HepG2 (cell line): ENCODE measurements at regions not wholly inside any gene's neighbourhood (a gene's known extent, or its start where the extent isn't known, plus 50 kb on each side); places are given as distances from the start of the nearest gene placed in this dataset.

Experiments
- ATAC-seq: fragments of 200-7000 bp; cut with Tn5 transposase; 3 replicates; pipeline ENCODE4 v1.9.1; 2020; ENCODE audit warnings: mild to moderate bottlenecking, moderate library complexity
- BruUV-seq: library from RNA; stranded (reverse); fragments of 400-500 nt; replicated peaks from 2 replicates; lab custom pipeline; 2021; lab: Mats Ljungman, UMichigan
- CTCF ChIA-PET: fragments of 300-600 bp; formaldehyde crosslinking; extraction: SDS; loops from one replicate; lab custom pipeline; 2021; ENCODE audit warnings: low total read pairs, inconsistent platforms, low intra/inter-chr PET ratio; lab: Yijun Ruan, JAX
- POLR2A ChIA-PET: fragments of 350-600 bp; sonication (Branson Sonifier 250); formaldehyde crosslinking; loops from one replicate; lab custom pipeline; 2020; ENCODE audit warnings: antibody characterized with exemption, inconsistent platforms; lab: Yijun Ruan, JAX
- DNase-seq: peaks from one replicate; pipeline ENCODE4 v3.0.0-alpha.2; 2015; ENCODE audit warnings: low spot score
- FAIRE-seq: peaks from 3 replicates; lab custom pipeline; 2011; peaks lifted over from hg19 to GRCh38; lab: Jason Lieb, UNC
- H2AFZ ChIP-seq: one replicate; pipeline ENCODE4 v1.6.1; 2011; ENCODE audit warnings: low read length, inconsistent platforms
- H3K27ac ChIP-seq: fragments of 300-600 bp; 3 replicates; pipeline ENCODE4 v1.8.0; 2011; ENCODE audit warnings: mixed run types, mild to moderate bottlenecking, mixed read lengths, low read length, inconsistent platforms; ENCODE audit not compliant: insufficient read depth; ENCODE audit errors: extremely low read length
- H3K27me3 ChIP-seq, 2 experiments: fragments of 200-600 bp in 1 of 2; 2 replicates in 1 of 2; 3 replicates in 1 of 2; pipeline versions ENCODE4 v1.6.0 to v1.8.0; 2011; ENCODE audit warnings: low read length in 2 of 2, mild to moderate bottlenecking in 2 of 2, moderate library complexity in 2 of 2, inconsistent platforms in 1 of 2; ENCODE audit not compliant: insufficient read depth in 2 of 2, control insufficient read depth in 1 of 2
- H3K36me3 ChIP-seq, 2 experiments: fragments of 200-600 bp in 1 of 2; replicated peaks in 1 of 2; 2 replicates in 1 of 2; 3 replicates in 1 of 2; pipeline versions ENCODE4 v1.5.1 to v1.8.0; 2011; ENCODE audit warnings: low read length in 2 of 2, inconsistent platforms in 1 of 2; ENCODE audit not compliant: insufficient read depth in 2 of 2, control insufficient read depth in 1 of 2
- H3K4me1 ChIP-seq: 2 replicates; pipeline ENCODE4 v1.5.1; 2012; ENCODE audit warnings: low read length, inconsistent platforms; ENCODE audit not compliant: insufficient read depth
- H3K4me2 ChIP-seq: 2 replicates; pipeline ENCODE4 v1.6.0; 2011; ENCODE audit warnings: low read depth, low read length, inconsistent platforms
- H3K4me3 ChIP-seq, 3 experiments: fragments of 200-600 bp in 1 of 3; sonication (generic), shearing (Covaris generic) in 1 of 3; replicated peaks in 1 of 3; 2 replicates each; pipeline ENCODE4 v1.5.1; 2011 to 2016; ENCODE audit warnings: low read length in 3 of 3, inconsistent platforms in 2 of 3, low read depth in 2 of 3, mild to moderate bottlenecking in 2 of 3, control low read depth in 1 of 3, mixed read lengths in 1 of 3; ENCODE audit not compliant: insufficient read depth in 1 of 3
- H3K79me2 ChIP-seq: one replicate; pipeline ENCODE4 v1.6.1; 2011; ENCODE audit warnings: low read length, inconsistent platforms; ENCODE audit not compliant: insufficient read depth
- H3K9ac ChIP-seq: 2 replicates; pipeline ENCODE4 v1.6.0; 2011; ENCODE audit warnings: mild to moderate bottlenecking, low read depth, low read length, inconsistent platforms; ENCODE audit not compliant: insufficient read depth
- H3K9me3 ChIP-seq: 2 replicates; pipeline ENCODE4 v1.5.1; 2012; ENCODE audit warnings: mild to moderate bottlenecking, low read length
- H4K20me1 ChIP-seq: 2 replicates; pipeline ENCODE4 v1.6.0; 2011; ENCODE audit warnings: inconsistent platforms, mild to moderate bottlenecking, low read length, moderate library complexity; ENCODE audit not compliant: insufficient read depth
- AKAP8 ChIP-seq: sonication (generic); formaldehyde crosslinking; IDR thresholded peaks from 2 replicates; pipeline ENCODE4 v1.5.1; 2020; ENCODE audit warnings: mild to moderate bottlenecking, missing genetic modification reagents
- MYC ChIP-seq: sonication (generic); formaldehyde crosslinking; IDR thresholded peaks from 2 replicates; pipeline ENCODE4 v1.9.0; 2021; ENCODE audit warnings: missing genetic modification reagents, borderline replicate concordance
- NFYC ChIP-seq: IDR thresholded peaks from 2 replicates; pipeline ENCODE4 v1.6.1; 2016; ENCODE audit warnings: missing genetic modification reagents, missing compliant biosample characterization
- NR3C1 ChIP-seq: sonication (generic); formaldehyde crosslinking; IDR thresholded peaks from 2 replicates; pipeline ENCODE4 v1.4.0; 2020; ENCODE audit warnings: missing genetic modification reagents
- RORA ChIP-seq: sonication (generic); formaldehyde crosslinking; IDR thresholded peaks from 2 replicates; pipeline ENCODE4 v1.5.0; 2020; ENCODE audit warnings: mild to moderate bottlenecking, missing genetic modification reagents, moderate library complexity
- YEATS4 ChIP-seq: sonication (generic); formaldehyde crosslinking; IDR thresholded peaks from 2 replicates; pipeline ENCODE4 v1.4.0; 2020; ENCODE audit warnings: missing genetic modification reagents, borderline replicate concordance
- ZEB1 ChIP-seq: IDR thresholded peaks from 2 replicates; pipeline ENCODE4 v1.6.1; 2012; ENCODE audit warnings: mild to moderate bottlenecking, low read depth, inconsistent platforms; ENCODE audit not compliant: insufficient replicate concordance
- ZNF160 ChIP-seq: sonication (generic); formaldehyde crosslinking; IDR thresholded peaks from 2 replicates; pipeline ENCODE4 v1.8.0; 2022; ENCODE audit warnings: mild to moderate bottlenecking, inconsistent platforms, missing genetic modification reagents
- ZNF276 ChIP-seq: sonication (generic); formaldehyde crosslinking; IDR thresholded peaks from 2 replicates; pipeline ENCODE4 v1.4.0; 2020; ENCODE audit warnings: mild to moderate bottlenecking, low read depth, missing genetic modification reagents
- WGBS: methylation state at CpG from one replicate; pipeline ENCODE4 v1.1.6; 2017; ENCODE audit warnings: low lambda C conversion rate; 5-methylcytosine and 5-hydroxymethylcytosine counted together
- in situ Hi-C: cut with HindIII; loops from 2 replicates; pipeline ENCODE4 v1.10.0; 2017; ENCODE audit warnings: low pct_unique_long_range_greater_than_20kb; ENCODE audit not compliant: extremely low pct_ligation_motif_present
- intact Hi-C: fragments of 100-400 bp; cut with micrococcal nuclease; formaldehyde crosslinking; loops from one replicate; pipeline ENCODE4 v1.10.0; 2022; ENCODE audit not compliant: unreplicated experiment
- TF ChIP-seq, protein P1 (sequence below): sonication (generic); formaldehyde crosslinking; IDR thresholded peaks from 2 replicates; pipeline ENCODE4 v1.4.0; 2020; ENCODE audit warnings: missing genetic modification reagents
- TF ChIP-seq, protein P2 (sequence below): sonication (generic); formaldehyde crosslinking; IDR thresholded peaks from 2 replicates; pipeline ENCODE4 v1.4.0; 2020; ENCODE audit warnings: missing genetic modification reagents

GRCh38 chr10:42936580-42936979 is 140.3 kb upstream of the RET start:
- no TSS peak for BruUV-seq
- Histone ChIP-seq H3K9me3 (no peaks in the 10 kb centered on the region), H3K79me2 (no peaks in the 10 kb centered on the region), H3K9ac (no peak overlapping the region), H3K27ac (no peak overlapping the region), H2AFZ (no peak overlapping the region), H3K4me3 (no peak overlapping the region), H4K20me1 (no peaks in the 10 kb centered on the region), H3K4me1 (no peaks in the 10 kb centered on the region), H3K4me2 (no peak overlapping the region), H3K27me3 (peaks cover 12 to 54% of the 10 kb centered on the region in 2 experiments; a peak in 4 of 5 replicates), H3K36me3 (no peaks in the 10 kb centered on the region)
- ATAC-seq: no peak
- ChIA-PET POLR2A (no interaction called here), CTCF (no interaction called here)
- intact Hi-C loops: no loop called here
- no peak for FAIRE-seq
- in situ Hi-C loops: no loop called here
- 3% methylated on average over 5 of the region's 10 CpGs for WGBS
- DNase-seq: no peak
- no peak for TF ChIP-seq NR3C1 (CRISPR knock-in tag)
- TF ChIP-seq, protein P1, sequence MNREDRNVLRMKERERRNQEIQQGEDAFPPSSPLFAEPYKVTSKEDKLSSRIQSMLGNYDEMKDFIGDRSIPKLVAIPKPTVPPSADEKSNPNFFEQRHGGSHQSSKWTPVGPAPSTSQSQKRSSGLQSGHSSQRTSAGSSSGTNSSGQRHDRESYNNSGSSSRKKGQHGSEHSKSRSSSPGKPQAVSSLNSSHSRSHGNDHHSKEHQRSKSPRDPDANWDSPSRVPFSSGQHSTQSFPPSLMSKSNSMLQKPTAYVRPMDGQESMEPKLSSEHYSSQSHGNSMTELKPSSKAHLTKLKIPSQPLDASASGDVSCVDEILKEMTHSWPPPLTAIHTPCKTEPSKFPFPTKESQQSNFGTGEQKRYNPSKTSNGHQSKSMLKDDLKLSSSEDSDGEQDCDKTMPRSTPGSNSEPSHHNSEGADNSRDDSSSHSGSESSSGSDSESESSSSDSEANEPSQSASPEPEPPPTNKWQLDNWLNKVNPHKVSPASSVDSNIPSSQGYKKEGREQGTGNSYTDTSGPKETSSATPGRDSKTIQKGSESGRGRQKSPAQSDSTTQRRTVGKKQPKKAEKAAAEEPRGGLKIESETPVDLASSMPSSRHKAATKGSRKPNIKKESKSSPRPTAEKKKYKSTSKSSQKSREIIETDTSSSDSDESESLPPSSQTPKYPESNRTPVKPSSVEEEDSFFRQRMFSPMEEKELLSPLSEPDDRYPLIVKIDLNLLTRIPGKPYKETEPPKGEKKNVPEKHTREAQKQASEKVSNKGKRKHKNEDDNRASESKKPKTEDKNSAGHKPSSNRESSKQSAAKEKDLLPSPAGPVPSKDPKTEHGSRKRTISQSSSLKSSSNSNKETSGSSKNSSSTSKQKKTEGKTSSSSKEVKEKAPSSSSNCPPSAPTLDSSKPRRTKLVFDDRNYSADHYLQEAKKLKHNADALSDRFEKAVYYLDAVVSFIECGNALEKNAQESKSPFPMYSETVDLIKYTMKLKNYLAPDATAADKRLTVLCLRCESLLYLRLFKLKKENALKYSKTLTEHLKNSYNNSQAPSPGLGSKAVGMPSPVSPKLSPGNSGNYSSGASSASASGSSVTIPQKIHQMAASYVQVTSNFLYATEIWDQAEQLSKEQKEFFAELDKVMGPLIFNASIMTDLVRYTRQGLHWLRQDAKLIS: no peak
- TF ChIP-seq MYC: no peak
- TF ChIP-seq RORA (CRISPR knock-in tag): no peak
- TF ChIP-seq ZNF276 (CRISPR knock-in tag): no peak
- no peak for TF ChIP-seq ZNF160 (CRISPR knock-in tag)
- TF ChIP-seq, protein P2, sequence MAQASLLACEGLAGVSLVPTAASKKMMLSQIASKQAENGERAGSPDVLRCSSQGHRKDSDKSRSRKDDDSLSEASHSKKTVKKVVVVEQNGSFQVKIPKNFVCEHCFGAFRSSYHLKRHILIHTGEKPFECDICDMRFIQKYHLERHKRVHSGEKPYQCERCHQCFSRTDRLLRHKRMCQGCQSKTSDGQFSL: no peak
- no peak for TF ChIP-seq ZEB1
- TF ChIP-seq YEATS4 (CRISPR knock-in tag): no peak
- TF ChIP-seq NFYC (CRISPR knock-in tag): no peak
- TF ChIP-seq AKAP8: no peak
